ENCODE measurements at regions not wholly inside any gene's neighbourhood (a gene's known extent, or its start where the extent isn't known, plus 50 kb on each side); places are given as distances from the start of the nearest gene placed in this dataset.
"Not testable (repeated sequence)": the region's sequence is repeated elsewhere in the genome, so short reads cannot be mapped to it uniquely, and the experiment has no call there.

DNA sequence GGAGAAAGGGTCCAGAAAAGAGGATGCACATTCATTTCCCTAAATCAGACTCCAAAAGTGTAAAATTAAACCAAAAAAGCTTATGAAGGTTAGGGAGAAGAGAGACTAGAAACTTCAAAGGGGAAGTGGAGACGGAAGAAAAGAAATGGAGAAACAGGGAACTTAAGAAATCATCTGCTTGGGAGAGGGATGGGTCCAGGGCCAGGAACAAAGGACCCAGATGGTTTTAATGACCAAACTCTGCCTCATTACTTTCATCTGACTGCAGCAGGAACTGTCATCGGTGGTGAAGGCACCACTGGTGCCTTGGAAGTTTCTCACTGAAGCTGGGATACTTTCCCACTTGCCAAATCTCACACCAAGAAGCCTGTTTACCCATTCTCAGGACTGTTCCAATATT is 70.5 kb upstream of the SLC4A7 start:
- DNase-seq, result no peak

DNA sequence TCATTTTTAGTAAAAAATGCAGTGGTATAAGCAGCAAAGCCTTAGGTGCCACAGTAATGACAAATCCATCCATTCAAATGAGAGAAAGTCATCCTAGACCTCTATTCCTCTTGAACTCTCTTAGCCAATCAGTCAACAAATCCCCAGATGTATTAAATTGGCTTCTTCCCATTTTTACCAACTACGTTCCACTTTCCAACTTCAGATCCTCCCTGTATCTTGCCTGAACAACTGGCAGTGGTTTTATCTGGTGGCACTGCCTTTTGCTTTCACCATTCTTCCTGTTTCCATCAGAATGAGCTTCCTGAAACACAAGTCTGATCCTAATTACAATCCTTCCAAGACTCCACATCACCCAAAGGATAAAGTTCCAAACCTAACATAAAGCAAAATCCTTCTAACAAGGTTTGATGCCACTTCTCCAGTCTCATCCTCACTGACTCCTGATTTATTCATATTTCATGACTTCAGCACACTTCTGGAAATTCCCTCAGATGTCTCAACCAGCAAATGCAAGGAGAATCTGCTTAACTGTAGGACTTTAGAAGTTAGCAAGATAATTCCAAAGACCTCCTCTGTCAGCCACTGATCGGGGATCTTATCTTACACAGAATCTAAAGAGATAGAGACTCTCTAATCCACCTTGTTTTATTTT is 69.8 kb upstream of the SLC4A7 start:
- no peak for DNase-seq

- not testable (repeated sequence) for DNase-seq
Measured at GRCh38 chr3:27552708-27553107, 68.5 kb upstream of the SLC4A7 start.

DNA sequence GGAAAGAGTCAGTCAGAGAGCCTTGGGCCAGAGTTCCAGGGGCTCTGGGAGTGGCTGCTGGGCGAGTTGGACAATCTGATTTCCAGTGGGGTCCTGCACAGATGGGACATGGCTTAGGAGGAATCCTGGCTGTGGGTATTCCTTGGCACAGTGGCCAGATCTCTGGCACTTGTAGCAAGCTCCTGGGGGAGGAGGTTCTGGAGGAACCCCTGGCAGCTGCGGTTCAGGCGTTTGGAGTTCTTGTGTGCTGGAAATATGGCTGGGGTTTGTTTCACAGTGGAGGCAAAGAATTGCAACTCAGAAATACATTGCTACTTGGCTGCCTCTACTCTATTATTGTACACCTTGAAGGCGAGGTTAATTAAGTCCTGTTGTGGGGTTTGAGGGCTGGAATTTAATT is 67.2 kb upstream of the SLC4A7 start:
- not testable (repeated sequence) for DNase-seq

DNA sequence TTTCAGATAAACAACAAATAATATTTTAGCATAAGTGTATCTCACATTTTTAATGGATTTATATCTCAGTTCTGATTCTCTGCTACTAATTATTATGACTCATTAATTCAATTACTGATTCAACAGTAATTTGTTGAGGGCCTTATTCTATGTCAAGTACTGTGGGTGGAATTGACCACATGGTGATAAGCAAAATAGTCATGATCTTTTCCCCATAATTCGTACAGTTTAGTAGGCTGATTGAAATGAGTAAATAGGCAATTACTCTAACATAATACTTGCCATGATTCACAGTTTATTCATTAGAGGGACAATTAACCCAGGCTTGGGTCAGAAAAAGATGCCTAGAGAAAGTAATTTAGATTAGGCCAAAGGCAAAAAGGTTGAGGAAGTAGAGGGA is 60.9 kb upstream of the SLC4A7 start:
- no peak for DNase-seq

GRCh38 chr3:27544372-27544865 is 60.2 kb upstream of the SLC4A7 start:
- DNase-seq, result no peak

DNA sequence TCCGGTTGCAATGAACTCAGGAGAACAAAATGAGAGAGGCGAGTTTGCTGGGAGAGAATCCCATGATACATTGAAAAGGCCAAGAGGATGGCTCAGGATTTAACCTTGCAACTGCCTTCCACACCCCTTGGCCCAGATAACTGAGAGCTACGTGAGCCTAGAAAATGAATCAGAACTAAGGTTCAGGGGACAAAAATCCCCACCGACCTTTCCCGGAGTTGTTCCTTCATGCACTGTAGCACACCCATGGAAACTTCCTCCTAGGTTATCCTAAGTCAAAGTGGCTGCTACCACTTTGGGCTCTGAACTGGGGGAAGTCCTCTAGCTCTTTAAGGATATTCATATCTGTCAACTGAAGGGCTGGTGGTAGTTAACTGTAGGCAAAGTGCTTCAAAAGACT is 58.3 kb upstream of the SLC4A7 start:
- no peak for DNase-seq

DNA sequence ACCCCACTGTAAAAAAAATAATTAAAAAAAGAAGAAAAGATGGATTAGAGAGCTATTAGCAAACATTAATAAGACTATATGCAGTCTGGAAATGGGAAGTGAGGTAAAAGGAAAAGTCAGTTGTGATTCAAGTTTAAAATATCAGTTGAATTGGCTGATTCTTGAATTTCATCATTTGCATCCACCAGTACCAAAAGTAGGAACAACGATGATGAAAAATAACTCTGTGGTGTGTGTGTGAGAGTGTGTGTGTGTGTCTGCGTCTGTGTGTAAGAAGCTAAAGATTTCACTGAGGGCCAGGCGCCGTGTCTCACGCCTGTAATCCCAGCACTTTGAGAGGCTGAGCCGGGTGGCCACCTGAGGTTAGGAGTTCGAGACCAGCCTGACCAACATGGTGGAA is 56.0 kb upstream of the SLC4A7 start:
- no peak for DNase-seq

DNA sequence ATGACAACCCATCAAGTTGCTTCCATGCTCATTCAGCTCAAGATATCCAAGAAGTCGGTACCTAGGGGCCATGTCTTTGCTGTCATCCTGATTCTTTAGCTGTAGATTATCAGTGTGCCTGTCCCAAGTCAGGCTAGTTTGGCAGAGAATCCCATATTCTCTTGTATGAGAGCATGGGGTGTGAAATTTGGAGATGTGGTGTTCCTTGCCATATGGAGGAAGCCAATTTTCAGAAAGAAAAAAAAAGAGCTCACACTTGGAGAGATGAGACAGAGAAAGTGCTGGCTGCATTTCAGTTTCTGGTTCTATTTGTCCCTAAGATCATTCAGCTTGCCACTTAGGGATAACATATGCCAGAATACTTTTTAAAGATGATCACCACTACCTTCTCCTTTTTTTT is 52.3 kb upstream of the SLC4A7 start:
- no peak for DNase-seq

- no peak for DNase-seq
Measured at GRCh38 chr3:27535809-27536392, 51.7 kb upstream of the SLC4A7 start.

DNA sequence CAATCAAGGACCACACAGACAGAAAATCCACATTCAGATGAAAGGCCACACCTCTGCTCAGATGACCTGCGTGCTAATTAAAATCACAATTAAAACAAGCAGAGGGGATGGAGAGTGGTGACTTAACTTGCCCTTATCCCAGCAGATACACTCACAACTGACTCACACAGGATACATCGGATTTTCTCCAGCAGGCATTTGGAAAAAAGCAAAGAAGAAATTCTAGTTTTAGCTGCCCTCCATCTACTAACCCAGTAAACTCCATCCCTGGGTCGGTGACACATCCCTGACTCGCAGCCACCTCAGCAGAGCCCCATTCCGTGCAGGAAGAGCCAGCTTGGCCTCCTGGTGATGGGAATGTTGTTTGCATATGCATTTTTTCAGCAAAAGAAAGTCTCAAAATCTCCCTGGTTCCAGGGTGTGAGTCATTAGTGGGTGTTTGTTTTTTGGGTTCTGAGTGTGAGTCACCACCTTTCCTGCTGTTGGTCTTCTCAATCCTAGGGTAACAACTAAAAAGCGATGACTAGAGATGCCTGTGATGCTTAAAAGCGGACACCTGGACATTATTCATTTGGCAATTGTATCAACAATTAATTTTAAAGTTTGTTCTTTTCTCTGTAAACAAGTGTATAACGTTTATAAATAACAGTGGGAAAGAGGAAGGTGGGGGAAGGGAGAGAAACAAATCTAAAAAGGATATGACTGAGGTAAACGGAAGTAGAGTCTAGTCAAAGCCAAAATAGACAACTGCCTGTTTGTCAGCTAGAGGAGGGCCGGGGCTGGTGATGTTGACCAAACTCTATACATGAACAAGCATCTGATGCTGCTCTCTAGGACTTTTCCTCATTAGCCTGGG is 49.8 kb upstream of the SLC4A7 start:
- no peak for DNase-seq

Data from midbrain (tissue), 1 donor.